Activated CD8-positive, alpha-beta memory T cell treated with anti-CD3 and anti-CD28 coated beads, Interleukin-2, amount 50 U/mL, for 4 hours (primary cell): ENCODE measurements at regions not wholly inside any gene's neighbourhood (a gene's known extent, or its start where the extent isn't known, plus 50 kb on each side); places are given as distances from the start of the nearest gene placed in this dataset.

Source experiments
- DNase-seq: peaks from one replicate; pipeline ENCODE4 v3.0.0-alpha.2; 2020

GRCh38 chr15:39298271-39298962, 282.5 kb upstream of the THBS1 start:
- DNase-seq: no peak

GRCh38 chr15:39299486-39300267, 281.2 kb upstream of the THBS1 start:
- no peak for DNase-seq

GRCh38 chr15:39300451-39301153, 280.3 kb upstream of the THBS1 start:
- DNase-seq: no peak

GRCh38 chr15:39301589-39301999, 279.3 kb upstream of the THBS1 start:
- no peak for DNase-seq

- no peak for DNase-seq
Observed at GRCh38 chr15:39302936-39303335, 277.9 kb upstream of the THBS1 start.

- no peak for DNase-seq
Observed at GRCh38 chr15:39304201-39304841, 276.6 kb upstream of the THBS1 start.

- no peak for DNase-seq
Observed at GRCh38 chr15:39304931-39305728, 275.7 kb upstream of the THBS1 start.

- DNase-seq: no peak
Observed at GRCh38 chr15:39310633-39311032, 270.2 kb upstream of the THBS1 start.

- no peak for DNase-seq
Observed at GRCh38 chr15:39312984-39313383, 267.9 kb upstream of the THBS1 start.

- DNase-seq: no peak
Observed at GRCh38 chr15:39313467-39313866, 267.4 kb upstream of the THBS1 start.

GRCh38 chr15:39313881-39314280, 267.0 kb upstream of the THBS1 start:
- DNase-seq: no peak

- no peak for DNase-seq
Observed at GRCh38 chr15:39315206-39315850, 265.6 kb upstream of the THBS1 start.

GRCh38 chr15:39317225-39317624, 263.7 kb upstream of the THBS1 start:
- DNase-seq: no peak

GRCh38 chr15:39318231-39318630, 262.6 kb upstream of the THBS1 start:
- DNase-seq: no peak

- DNase-seq: no peak
Observed at GRCh38 chr15:39320355-39320754, 260.5 kb upstream of the THBS1 start.

- no peak for DNase-seq
Observed at GRCh38 chr15:39320886-39321285, 260.0 kb upstream of the THBS1 start.

GRCh38 chr15:39321977-39322376, 258.9 kb upstream of the THBS1 start:
- no peak for DNase-seq

GRCh38 chr15:39323157-39323556, 257.7 kb upstream of the THBS1 start:
- no peak for DNase-seq

- DNase-seq: no peak
Observed at GRCh38 chr15:39323706-39324105, 257.2 kb upstream of the THBS1 start.

- DNase-seq: no peak
Observed at GRCh38 chr15:39326306-39326975, 254.4 kb upstream of the THBS1 start.

- no peak for DNase-seq
Observed at GRCh38 chr15:39327005-39327730, 253.7 kb upstream of the THBS1 start.
